ENCODE measurements at regions not wholly inside any gene's neighbourhood (a gene's known extent, or its start where the extent isn't known, plus 50 kb on each side); places are given as distances from the start of the nearest gene placed in this dataset.

DNA sequence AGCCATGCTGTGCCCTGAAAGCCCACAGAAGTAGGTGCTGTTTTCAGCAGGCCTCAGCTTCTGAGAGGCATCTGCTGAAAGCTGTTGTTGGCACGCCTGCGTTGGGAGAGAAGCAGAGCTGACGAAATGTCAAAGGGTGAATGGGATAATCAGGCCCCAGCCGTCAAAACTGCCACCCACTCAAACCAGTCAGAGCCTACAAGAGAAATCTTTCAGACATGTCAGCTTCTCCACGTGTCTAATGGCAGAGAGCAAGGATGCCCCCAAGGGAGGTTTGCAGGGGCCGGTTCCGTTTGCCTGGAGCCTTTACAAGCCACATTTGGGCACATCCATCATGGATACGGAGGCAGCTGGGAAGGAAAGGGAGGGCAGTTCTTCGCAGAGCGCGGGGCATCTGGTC lies 568.2 kb upstream of the EEF2KMT start:
- intact Hi-C loops (cut with micrococcal nuclease), result no loop called here
- CTCF ChIA-PET, result no interaction called here
- no peaks in the 10 kb centered on the region for H3K9me2 ChIP-seq (ENCODE audit: insufficient read depth)
- POLR2A ChIA-PET, result no interaction called here
- H3K9me3 ChIP-seq (ENCODE audit: control insufficient read depth in 1 of 2, insufficient read depth in 1 of 2, low read depth in 1 of 2, low read length in 2 of 2), result no peaks in the 10 kb centered on the region
- RAD21 ChIA-PET (ENCODE audit: low non-redundant PET in 1 of 2, low total read pairs in 2 of 2, uncharacterized antibody in 2 of 2, unreplicated experiment in 2 of 2), result no interaction called here
- DNase-seq (ENCODE audit: low read depth, low spot score) (no peak), ATAC-seq (no peak)
- TF ChIP-seq EGR1 (IDR thresholded peaks at IDR 0.05; ENCODE audit: low read depth), result no peak
- TF ChIP-seq YY1 (IDR thresholded peaks at IDR 0.05; ENCODE audit: extremely low read depth, insufficient replicate concordance, low read depth, low read length), result no peak
- no peak for TF ChIP-seq SRF (IDR thresholded peaks at IDR 0.05; ENCODE audit: low read depth)
- no peak for TF ChIP-seq JUND (IDR thresholded peaks at IDR 0.05)
- no peak for TF ChIP-seq ATF3 (IDR thresholded peaks at IDR 0.05)
- no peak for TF ChIP-seq EZH2 (IDR thresholded peaks at IDR 0.05)
- no peak for TF ChIP-seq ZFX (IDR thresholded peaks at IDR 0.05)
- no peak for TF ChIP-seq RAD21 (IDR thresholded peaks at IDR 0.05; ENCODE audit: low read depth)
- no peak for TF ChIP-seq POLR2A (IDR thresholded peaks at IDR 0.05; ENCODE audit: borderline replicate concordance, extremely low read depth, insufficient read depth, insufficient read length)
- no peak for TF ChIP-seq EZH2phosphoT487 (IDR thresholded peaks at IDR 0.05; ENCODE audit: borderline replicate concordance)
- TF ChIP-seq ZNF274 (IDR thresholded peaks at IDR 0.05; ENCODE audit: low read depth, low read length), result no peak
- TF ChIP-seq, protein P1, sequence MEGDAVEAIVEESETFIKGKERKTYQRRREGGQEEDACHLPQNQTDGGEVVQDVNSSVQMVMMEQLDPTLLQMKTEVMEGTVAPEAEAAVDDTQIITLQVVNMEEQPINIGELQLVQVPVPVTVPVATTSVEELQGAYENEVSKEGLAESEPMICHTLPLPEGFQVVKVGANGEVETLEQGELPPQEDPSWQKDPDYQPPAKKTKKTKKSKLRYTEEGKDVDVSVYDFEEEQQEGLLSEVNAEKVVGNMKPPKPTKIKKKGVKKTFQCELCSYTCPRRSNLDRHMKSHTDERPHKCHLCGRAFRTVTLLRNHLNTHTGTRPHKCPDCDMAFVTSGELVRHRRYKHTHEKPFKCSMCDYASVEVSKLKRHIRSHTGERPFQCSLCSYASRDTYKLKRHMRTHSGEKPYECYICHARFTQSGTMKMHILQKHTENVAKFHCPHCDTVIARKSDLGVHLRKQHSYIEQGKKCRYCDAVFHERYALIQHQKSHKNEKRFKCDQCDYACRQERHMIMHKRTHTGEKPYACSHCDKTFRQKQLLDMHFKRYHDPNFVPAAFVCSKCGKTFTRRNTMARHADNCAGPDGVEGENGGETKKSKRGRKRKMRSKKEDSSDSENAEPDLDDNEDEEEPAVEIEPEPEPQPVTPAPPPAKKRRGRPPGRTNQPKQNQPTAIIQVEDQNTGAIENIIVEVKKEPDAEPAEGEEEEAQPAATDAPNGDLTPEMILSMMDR (IDR thresholded peaks at IDR 0.05 in 2 of 3, conservative IDR thresholded peaks at IDR 0.05 in 1 of 3; ENCODE audit: borderline replicate concordance in 1 of 3, insufficient read depth in 1 of 3, low read depth in 2 of 3, low read length in 2 of 3), result no peak
- no peak for TF ChIP-seq SP1 (IDR thresholded peaks at IDR 0.05; ENCODE audit: low read depth)
- no peaks in the 10 kb centered on the region for H3K79me2 ChIP-seq (ENCODE audit: insufficient read depth, low read length)
- no TSS peak for BruUV-seq (replicated peaks)
- no peak overlapping the region for H3K27ac ChIP-seq (ENCODE audit: low read depth, low read length)
- H3K36me3 ChIP-seq (ENCODE audit: control insufficient read depth in 1 of 2, insufficient read depth in 2 of 2, low read length in 2 of 2), result no peaks in the 10 kb centered on the region
- 0 out of 2 replicates have a peak, but pooled peaks cover 4% of the 10 kb centered on the region for H3K27me3 ChIP-seq (ENCODE audit: insufficient read depth, low read length)
- no peaks in the 10 kb centered on the region for H3K4me1 ChIP-seq (ENCODE audit: control insufficient read depth in 1 of 2, insufficient read depth in 2 of 2, low read length in 2 of 2)
- H2AFZ ChIP-seq (ENCODE audit: low read depth, low read length, poor library complexity, severe bottlenecking), result no peak overlapping the region
- no peak overlapping the region for H3K4me3 ChIP-seq (replicated peaks in 1 of 2; ENCODE audit: low read depth in 1 of 2, low read length in 2 of 2)
- H3K9ac ChIP-seq (ENCODE audit: low read length), result no peak overlapping the region
- H3K4me2 ChIP-seq (ENCODE audit: low read length), result no peak overlapping the region
- no peaks in the 10 kb centered on the region for H4K20me1 ChIP-seq (ENCODE audit: insufficient read depth)
